ENCODE measurements at regions not wholly inside any gene's neighbourhood (a gene's known extent, or its start where the extent isn't known, plus 50 kb on each side); places are given as distances from the start of the nearest gene placed in this dataset.

DNA sequence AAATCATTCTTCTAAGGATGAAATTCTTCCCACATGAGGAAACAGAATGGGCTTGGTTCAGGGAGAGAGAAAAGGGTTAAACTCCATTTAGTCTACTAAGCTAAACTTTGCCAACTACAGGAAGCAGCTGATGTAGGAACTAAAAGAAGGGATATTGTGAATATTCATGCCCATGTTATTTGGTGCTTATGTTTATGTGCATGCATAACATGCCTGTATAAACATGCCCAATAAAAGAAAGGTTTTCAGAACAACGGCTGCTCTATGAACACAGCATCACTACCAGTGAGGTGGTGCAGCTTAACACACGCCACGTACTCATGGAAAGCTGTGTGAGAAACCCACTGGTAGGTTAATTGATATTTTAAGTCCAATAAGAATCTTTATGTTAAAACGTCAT, 59.4 kb upstream of the VGLL4 start:
- no peak for TF ChIP-seq EZH2 (IDR thresholded peaks at IDR 0.05)
- no peak for TF ChIP-seq FOXP2 (optimal IDR thresholded peaks at IDR 0.05; ENCODE audit: control extremely low read depth, extremely low read length, insufficient read depth)
